Right atrium auricular region (tissue), 2 donors: ENCODE measurements at regions not wholly inside any gene's neighbourhood (a gene's known extent, or its start where the extent isn't known, plus 50 kb on each side); places are given as distances from the start of the nearest gene placed in this dataset.
A peak's percentile ranks its signal among the peaks of the same experiment; 100 is the strongest.

Experiments used
- DNase-seq: peaks from one replicate; pipeline ENCODE4 v3.0.0-alpha.2; 2019; ENCODE audit warnings: low spot score
- H3K27ac ChIP-seq, 2 donors: fragments of 200-600 bp; sonication (generic); 1 replicate in 1 of 2; 2 replicates in 1 of 2; pipeline ENCODE4 v1.5.1; 2016 to 2019
- H3K27me3 ChIP-seq, 2 donors: fragments of 200-600 bp; sonication (generic); one replicate each; pipeline versions ENCODE4 v1.5.1 to v1.6.0; 2017 to 2019
- H3K36me3 ChIP-seq: fragments of 200-600 bp; sonication (generic); one replicate; pipeline ENCODE4 v1.5.1; 2016
- H3K4me1 ChIP-seq, 2 donors: fragments of 200-600 bp; sonication (generic); one replicate each; pipeline versions ENCODE4 v1.5.1 to v1.6.0; 2017 to 2019
- H3K4me3 ChIP-seq, 2 donors: fragments of 200-600 bp; sonication (generic); 1 replicate in 1 of 2; 2 replicates in 1 of 2; pipeline ENCODE4 v1.5.1; 2017 to 2019; ENCODE audit warnings: mild to moderate bottlenecking in 1 of 2, moderate library complexity in 1 of 2
- H3K9me3 ChIP-seq, 2 donors: fragments of 200-600 bp; sonication (generic); one replicate each; pipeline ENCODE4 v1.5.1; 2019
- TF ChIP-seq, protein P1 (sequence below), 2 donors: fragments of 200-600 bp; sonication (generic); IDR thresholded peaks; one replicate each; pipeline ENCODE4 v1.5.1; 2019; ENCODE audit warnings: antibody characterized with exemption in 2 of 2

DNA sequence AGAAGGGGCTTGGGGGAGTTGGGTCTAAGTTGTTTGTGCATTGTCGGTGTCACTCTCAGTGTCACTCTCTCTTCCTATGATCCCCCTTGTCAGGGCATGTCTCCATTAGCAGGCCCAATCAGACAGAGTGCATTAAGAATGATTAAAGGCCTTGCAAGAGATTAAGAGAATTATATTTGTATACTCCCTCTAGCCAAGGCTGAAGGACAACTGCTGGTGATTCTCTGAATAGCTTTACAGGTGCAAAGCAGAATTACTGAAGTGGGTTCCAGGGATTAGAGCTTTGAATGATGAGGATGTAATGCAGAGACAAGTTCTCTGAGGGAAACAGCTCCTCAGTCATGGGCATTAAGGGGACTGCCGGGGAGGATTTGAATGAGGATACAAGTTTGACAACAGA is 104.8 kb upstream of the LGALSL start:
- Histone ChIP-seq H3K4me3 (no peak overlapping the region), H3K27ac (no peak overlapping the region), H3K36me3 (no peaks in the 10 kb centered on the region), H3K27me3 (no peaks in the 10 kb centered on the region), H3K4me1 (no peaks in the 10 kb centered on the region), H3K9me3 (peaks cover 0 to 8% of the 10 kb centered on the region in 2 donors)
- TF ChIP-seq, protein P1, sequence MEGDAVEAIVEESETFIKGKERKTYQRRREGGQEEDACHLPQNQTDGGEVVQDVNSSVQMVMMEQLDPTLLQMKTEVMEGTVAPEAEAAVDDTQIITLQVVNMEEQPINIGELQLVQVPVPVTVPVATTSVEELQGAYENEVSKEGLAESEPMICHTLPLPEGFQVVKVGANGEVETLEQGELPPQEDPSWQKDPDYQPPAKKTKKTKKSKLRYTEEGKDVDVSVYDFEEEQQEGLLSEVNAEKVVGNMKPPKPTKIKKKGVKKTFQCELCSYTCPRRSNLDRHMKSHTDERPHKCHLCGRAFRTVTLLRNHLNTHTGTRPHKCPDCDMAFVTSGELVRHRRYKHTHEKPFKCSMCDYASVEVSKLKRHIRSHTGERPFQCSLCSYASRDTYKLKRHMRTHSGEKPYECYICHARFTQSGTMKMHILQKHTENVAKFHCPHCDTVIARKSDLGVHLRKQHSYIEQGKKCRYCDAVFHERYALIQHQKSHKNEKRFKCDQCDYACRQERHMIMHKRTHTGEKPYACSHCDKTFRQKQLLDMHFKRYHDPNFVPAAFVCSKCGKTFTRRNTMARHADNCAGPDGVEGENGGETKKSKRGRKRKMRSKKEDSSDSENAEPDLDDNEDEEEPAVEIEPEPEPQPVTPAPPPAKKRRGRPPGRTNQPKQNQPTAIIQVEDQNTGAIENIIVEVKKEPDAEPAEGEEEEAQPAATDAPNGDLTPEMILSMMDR (IDR thresholded peaks at IDR 0.05): no peak
- DNase-seq: no peak

DNA sequence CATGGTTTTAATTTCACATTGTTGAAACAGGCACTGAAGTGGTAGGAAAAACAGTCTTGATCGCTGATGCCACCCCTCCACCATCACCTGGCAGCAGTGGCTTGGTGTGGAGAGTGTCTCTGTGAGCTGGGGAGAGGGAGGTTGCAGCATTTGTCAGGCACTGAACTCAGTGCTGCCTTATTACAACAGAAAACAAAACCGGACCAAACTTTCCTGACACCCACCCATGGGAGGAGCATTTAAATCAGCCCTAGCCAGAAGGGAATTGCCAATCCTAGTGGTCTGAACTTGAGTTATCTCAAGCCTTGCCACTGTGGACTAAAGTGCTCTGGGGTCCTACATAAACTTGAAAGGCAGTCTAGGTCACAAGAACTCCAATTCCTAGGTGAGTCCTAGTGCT is 103.0 kb upstream of the LGALSL start:
- H3K36me3 ChIP-seq: no peaks in the 10 kb centered on the region
- TF ChIP-seq, protein P1 (IDR thresholded peaks at IDR 0.05): no peak

DNA sequence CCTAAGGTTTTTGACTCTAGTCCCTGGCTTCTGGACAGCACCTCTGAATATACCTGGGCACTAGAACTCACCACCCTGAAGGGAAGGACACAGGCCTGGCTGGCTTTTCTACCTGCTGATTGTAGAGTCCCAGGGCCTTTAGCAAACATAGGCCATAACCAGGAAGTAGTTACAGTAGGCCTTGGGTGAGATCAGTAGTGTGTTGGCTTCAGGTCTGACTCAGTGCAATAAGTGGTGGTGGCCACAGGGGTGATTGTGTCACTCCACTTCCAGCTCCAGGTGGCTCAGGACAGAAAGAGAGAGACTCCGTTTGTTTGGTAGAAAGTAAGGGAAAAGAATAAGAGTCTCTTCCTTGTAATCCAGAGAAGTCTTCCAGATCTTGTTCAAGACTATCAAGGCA is 101.7 kb upstream of the LGALSL start:
- Histone ChIP-seq H3K27ac (no peak overlapping the region), H3K4me1 (no peaks in the 10 kb centered on the region), H3K36me3 (no peaks in the 10 kb centered on the region), H3K9me3 (peaks cover 0 to 8% of the 10 kb centered on the region in 2 donors), H3K27me3 (no peaks in the 10 kb centered on the region), H3K4me3 (no peak overlapping the region)
- TF ChIP-seq, protein P1 (IDR thresholded peaks at IDR 0.05): no peak
- no peak for DNase-seq

More for the DNA sequence above, 103.0 kb upstream of the LGALSL start:
- DNase-seq: no peak
- no peaks in the 10 kb centered on the region for H3K27me3 ChIP-seq
- no peak overlapping the region for H3K4me3 ChIP-seq
- H3K27ac ChIP-seq: no peak overlapping the region
- H3K9me3 ChIP-seq: peaks cover 0 to 8% of the 10 kb centered on the region in 2 donors
- no peaks in the 10 kb centered on the region for H3K4me1 ChIP-seq

DNA sequence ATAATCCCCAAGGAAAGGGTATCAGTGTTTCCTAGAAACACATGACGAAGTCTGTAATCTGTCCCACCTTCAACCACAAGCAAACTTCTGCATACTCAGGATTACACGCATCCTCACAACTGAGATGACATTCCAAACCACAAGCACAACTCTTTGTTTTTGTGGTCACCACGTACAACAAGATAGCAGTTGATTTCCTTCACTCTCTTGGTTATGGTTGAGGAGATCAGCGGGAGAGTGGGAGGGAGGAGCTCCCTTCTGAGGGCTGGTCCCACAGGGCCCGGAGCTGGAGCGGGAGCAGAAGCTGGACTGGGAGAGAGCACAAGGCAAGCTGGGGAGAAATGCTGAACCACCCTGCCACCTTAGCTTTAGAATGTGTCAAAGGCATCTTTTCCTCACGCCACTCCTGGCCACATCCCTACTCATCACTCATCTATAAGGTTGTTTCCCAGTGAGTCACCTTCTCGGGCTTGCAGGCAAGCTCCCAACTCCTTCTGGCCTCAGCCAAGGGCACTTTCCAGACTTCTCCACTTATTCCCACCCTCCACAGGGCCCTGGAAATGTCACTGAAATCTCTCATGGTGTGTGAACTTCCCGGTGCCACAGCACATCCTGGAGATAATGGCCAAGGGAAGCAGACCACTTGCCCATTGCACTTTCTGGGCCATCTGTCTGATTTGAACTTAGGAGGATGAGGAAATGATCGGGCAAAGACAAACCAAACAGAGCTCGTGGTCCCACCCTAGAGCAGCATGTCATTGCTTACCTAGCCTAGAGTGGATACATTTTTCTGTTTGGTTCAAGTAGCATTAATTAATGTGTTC is 98.9 kb upstream of the LGALSL start:
- H3K27me3 ChIP-seq: no peaks in the 10 kb centered on the region
- TF ChIP-seq, protein P1 (IDR thresholded peaks at IDR 0.05): no peak
- no peak for DNase-seq
- H3K4me3 ChIP-seq: no peak overlapping the region
- no peaks in the 10 kb centered on the region for H3K36me3 ChIP-seq
- peaks cover 0 to 8% of the 10 kb centered on the region in 2 donors for H3K9me3 ChIP-seq
- H3K4me1 ChIP-seq: peaks cover 0 to 5% of the 10 kb centered on the region in 2 donors
- H3K27ac ChIP-seq: no peak overlapping the region

DNA sequence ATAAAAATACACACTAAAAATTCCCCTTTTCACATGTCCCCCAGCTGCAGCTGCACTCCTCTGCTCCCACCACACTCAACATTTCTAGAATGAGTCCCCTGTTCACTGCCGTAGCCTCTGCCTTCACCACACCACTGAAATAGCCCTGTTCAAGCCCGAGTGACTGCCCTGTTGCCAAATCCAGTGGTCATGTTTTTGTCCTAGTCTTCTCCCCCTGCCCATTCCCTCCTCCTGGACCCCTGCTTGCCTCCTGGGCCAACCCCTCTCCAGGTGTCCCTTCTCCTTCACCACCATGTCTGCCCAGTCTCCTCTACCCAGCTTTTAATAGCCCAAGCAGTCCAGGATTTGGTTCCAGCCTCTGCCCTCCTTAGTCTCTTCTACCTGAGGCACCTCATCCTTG is 97.1 kb upstream of the LGALSL start:
- no peaks in the 10 kb centered on the region for H3K36me3 ChIP-seq
- no peak overlapping the region for H3K27ac ChIP-seq
- peaks cover 0 to 10% of the 10 kb centered on the region in 2 donors for H3K4me1 ChIP-seq
- TF ChIP-seq, protein P1 (IDR thresholded peaks at IDR 0.05): no peak
- no peak overlapping the region for H3K4me3 ChIP-seq
- DNase-seq: peak; percentile 18
- peaks cover 0 to 8% of the 10 kb centered on the region in 2 donors for H3K9me3 ChIP-seq
- H3K27me3 ChIP-seq: no peaks in the 10 kb centered on the region
